NCI-H82 treated with DMSO at 0.1 percent for 48 hours (cell line): ENCODE measurements at regions not wholly inside any gene's neighbourhood (a gene's known extent, or its start where the extent isn't known, plus 50 kb on each side); places are given as distances from the start of the nearest gene placed in this dataset.
A peak's percentile ranks its signal among the peaks of the same experiment; 100 is the strongest.

Experiments
- DNase-seq: peaks from one replicate; lab custom pipeline; 2025; ENCODE audit not compliant: unreplicated experiment; lab: John Stamatoyannopoulos, UW

- peak; percentile 53 for DNase-seq
These were observed 236.8 kb downstream of the BUD13 start for GRCh38 chr11:116535994-116536393.

- no peak for DNase-seq
These were observed 237.7 kb downstream of the BUD13 start for GRCh38 chr11:116535120-116535519.

DNA sequence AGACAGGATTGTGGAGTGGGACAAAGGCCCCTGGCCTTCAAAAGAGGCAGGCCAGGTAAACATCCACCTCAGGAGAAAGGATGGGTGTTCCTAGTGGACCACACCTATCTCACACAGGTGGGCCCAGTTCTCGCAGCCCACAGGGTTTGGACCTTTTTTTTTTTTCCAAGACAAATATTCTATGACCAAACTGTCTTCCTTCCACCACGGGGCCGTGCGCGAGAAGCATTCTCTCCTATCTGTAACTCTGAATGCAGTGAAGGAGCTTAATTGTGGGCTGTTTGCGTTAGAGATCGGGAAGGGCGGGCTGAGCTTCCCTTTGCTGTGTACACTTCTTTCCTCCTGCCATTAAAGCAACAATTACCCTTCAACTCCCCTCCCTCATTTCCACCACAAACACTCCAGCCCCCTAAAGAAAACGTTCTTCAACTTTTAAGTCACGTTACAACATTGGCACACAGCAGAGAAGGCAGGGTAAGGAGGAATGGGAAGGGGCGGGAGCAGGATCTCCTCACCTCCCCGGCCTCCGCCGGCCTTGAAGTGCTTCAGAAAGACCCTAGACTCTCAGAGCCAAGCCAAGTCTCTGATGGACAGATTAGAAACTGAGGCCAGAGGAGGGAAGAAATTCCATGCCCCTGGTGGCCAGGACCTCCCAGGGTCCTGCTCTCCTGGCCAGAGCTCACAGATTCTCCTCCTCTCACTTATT, 238.4 kb downstream of the BUD13 start:
- DNase-seq, result no peak

DNA sequence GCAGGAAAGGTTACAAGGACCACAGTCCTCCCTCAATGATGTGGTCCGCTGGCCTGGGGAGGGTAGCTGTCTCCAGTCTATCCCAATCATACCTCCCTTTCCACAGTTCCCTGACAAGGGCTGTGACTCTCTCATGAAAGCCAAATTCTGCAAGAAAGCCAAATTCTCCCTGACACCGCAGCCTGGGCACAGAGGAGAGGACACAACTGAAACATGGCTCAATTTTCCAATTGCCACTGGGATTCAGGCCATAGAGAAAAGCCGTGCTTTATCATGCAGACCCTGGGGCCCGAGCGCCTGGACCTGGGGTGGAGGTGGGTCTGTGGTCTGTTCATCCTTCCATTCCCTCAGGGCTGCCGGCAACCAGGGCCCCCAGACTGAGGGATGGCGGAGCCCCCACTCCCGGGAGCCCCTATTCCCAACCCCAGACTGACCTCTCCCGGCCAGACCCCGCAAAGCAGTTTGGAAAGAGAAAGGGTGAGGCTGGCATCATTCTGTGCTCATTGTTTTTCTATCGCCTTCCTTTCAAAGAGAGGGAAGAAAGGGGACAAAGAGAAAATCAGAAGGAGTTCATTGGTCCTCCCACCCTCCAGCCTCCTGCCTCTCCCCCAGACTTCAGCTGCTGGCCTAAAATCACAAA, 239.5 kb downstream of the BUD13 start:
- DNase-seq, result no peak

GRCh38 chr11:116532066-116532465, 240.7 kb downstream of the BUD13 start:
- no peak for DNase-seq

DNA sequence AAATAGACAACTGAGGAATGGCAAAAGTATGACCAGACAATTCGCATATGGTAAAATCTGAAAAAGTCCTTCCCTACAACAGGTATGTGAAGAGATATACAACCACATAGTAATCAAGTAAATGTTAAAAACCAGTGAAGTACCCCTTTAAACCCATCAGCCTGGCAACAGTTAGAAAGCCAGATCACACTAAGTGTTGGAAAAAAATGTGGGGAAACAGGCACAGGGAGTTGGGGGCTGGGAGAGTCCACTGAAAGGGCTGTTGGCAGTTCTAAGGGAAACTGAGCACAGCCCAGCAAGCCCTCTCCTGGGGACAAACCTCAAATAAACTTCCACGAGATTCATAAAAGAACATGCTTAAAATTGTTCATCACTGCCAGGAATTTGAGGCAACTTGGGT, 242.1 kb downstream of the BUD13 start:
- no peak for DNase-seq

GRCh38 chr11:116529271-116529670, 243.5 kb downstream of the BUD13 start:
- no peak for DNase-seq

DNA sequence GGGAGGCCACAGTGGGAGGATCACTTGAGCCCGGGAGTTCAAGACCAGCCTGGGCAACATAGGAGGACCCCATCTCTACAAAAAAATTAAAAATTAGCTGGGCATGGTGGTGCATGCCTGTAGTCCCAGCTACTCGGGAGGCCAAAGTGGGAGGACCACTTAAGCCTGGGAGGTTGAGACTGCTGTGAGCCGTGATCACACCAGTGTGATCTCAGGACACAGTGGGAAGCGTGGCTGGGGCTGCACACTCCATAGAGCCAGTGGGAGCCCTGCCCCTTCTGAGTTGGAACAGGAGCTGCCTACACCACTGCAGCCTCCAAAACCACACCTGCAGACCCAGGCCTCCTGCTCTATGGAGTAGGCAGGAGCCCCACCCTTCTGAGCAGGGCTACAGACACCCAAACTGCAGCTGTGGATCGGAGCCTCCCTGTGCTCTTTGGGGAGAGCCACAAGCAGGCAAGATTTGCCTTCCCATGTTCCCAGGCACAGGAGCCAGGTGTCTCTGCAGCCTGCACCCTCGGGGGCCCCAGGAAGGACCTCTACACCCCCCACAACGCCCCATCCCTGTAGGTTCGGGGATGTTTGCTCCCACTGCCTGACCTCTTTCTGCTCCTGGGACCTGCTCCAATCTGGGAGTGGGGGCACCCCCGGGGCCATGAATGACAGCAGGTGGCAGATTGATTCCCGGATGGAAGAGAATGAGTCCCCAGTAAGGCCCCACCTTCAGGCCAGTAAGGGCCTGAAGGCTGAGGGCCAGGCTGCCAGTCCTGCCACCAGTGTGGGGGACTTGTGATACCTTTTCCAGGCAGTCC, 245.4 kb downstream of the BUD13 start:
- DNase-seq, result no peak

DNA sequence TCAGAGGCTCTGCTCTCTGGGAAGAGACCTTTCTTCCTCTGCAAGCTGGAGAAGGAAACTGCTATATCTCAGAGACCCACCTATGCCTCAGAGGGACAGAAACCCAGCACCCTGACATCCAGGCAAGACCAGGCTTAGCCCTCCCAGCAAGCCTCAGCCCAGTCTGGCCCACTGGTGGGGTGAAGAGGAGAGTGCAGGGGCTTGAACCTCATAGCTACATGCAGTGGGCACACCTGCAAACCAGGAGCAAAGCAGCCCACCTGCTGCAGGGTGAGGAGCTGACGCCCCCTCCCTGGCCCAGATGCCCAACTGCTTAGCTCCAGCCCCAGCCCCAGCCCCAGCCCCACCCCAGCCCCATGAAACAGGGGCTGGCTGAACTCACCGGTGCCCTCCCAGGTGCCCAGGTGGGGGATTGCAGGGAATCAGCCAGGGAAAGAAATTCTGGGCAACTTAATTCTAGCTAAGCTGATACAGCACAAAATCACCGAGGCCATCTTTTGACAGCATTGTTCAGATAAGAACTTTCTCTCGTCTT, 246.8 kb downstream of the BUD13 start:
- DNase-seq, result no peak

GRCh38 chr11:116519499-116519898, 253.3 kb downstream of the BUD13 start:
- DNase-seq, result no peak

DNA sequence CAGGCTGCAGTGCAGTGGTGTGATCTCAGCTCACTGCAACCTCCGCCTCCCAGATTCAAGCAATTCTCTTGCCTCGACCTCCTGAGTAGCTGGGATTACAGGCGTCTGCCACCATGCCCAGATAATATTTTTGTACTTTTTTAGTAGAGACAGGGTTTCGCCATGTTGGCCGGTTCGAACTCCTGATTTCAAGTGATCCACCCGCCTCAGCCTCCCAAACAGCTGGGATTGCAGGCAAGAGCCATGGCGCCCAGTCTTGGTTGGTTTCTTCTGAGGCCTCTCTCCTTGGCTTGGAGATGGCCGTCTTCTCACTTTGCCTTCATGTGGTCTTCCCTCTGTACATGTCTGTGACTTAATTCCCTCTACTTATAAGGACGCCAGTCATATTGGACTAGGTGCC, 254.6 kb downstream of the BUD13 start:
- no peak for DNase-seq

- no peak for DNase-seq
These were observed 255.2 kb downstream of the BUD13 start for GRCh38 chr11:116517584-116517983.

DNA sequence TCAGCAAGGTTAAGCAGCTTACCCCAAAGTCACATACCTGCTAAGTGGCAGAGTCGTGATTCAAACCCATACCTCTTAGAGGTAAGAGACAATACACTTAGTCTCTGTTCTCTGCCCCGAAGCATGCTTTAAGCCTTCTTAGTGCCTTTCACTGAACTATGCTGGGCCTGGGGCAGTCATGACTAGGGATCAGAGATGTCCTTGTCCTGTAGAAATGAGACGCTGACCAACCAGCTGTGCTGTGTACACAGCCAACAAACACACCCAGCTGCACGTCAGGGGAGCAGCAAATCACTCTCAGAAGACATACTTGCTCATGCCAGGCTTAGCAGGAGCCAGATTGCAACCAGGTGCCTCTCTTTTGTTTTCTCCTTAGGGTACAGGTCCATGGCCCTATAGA, 255.7 kb downstream of the BUD13 start:
- peak; percentile 41 for DNase-seq

DNA sequence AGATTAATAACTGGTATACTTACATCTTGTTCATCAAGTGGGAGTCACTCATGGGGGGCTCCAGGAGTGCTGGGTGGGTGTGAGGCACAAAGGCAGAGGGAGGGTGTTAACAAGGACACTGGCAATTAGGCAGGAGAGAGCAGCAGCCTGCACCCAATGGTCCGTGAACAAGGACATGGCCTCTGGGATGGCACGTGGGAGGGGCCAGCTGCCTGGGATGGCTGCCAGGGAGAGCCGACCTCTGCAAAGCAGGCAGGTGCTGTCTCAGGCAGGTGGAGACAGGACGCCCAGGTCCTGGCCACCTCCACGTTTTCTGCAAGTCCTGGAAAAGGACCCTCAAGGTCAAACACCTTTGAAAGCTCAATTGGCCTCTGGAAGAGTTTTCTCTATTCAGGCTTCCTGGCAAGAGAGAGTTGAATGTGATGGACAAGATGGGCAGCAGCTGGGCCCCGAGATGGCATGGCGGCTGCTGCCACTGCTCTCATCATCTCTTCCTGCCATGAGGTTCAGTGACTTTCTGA, 257.1 kb downstream of the BUD13 start:
- DNase-seq, result no peak

GRCh38 chr11:116513894-116514293, 258.9 kb downstream of the BUD13 start:
- peak; percentile 15 for DNase-seq

DNA sequence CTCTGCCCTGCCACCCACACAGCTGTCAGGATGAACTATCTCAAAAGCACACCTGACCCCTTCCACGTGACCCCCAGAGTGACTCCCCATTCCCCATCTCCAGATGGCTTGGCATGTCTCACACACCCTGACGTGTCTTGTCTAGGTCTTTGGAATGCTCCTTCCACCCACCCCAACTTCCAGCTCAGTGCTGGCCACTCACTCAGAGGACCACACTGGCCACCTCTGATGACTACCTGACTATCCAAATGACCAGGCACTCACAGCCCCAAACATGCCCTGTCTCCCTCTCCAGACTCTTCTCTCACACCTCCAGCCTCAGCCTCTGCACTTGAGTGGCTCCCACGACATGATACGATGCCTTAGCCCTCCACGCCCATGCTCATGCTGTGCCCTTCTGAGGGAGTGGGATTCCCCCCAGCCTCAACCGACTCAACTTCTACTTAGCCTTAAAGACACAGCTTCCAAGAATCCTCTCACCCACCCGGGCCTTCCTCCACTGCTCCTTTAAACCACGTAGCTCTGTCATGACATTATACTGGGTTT, 259.4 kb downstream of the BUD13 start:
- no peak for DNase-seq

GRCh38 chr11:116512841-116513240, 259.9 kb downstream of the BUD13 start:
- no peak for DNase-seq

GRCh38 chr11:116511684-116512083, 261.1 kb downstream of the BUD13 start:
- no peak for DNase-seq

DNA sequence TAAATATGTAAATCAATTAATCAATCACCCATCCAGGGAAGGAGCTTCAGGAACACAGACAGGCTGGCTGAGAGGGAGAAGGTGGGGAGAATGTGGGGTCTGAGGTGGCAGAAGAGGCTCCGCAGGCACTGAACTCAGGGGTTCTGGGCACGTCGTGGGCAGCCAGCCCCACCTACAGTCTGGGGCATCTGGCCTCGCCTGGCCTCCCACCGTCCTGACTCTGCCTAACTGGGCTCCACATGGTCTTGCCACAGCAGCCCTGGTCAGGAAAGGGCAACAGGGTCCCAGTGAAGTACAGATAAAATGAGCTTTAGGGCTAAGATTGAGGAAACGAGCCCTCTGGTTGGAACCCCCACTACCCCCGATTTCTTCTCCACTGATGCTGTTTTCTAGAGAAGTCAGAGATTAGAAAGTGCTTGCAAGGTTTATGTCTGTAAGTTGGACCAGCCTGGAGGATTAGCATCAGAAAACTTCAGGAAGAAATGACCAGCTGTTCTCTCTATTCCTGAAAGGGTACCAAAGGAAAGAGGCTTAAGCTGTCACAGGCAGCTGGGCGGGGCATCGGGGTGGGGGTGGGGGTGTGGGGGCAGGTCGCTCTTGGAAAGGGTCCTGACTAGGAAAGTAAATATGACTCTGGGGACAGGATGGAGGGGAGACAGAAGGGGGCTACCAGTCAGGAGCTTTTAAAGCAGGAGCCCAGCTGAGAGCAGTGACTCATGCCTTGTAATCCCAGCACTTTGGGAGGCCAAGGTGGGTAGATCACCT, 261.7 kb downstream of the BUD13 start:
- DNase-seq, result peak; percentile 90

GRCh38 chr11:116510166-116510565, 262.6 kb downstream of the BUD13 start:
- DNase-seq, result no peak

- no peak for DNase-seq
These were observed 263.2 kb downstream of the BUD13 start for GRCh38 chr11:116509551-116509950.
